CD14-positive monocyte (primary cell): ENCODE measurements at regions not wholly inside any gene's neighbourhood (a gene's known extent, or its start where the extent isn't known, plus 50 kb on each side); places are given as distances from the start of the nearest gene placed in this dataset.

Experiments used
- DNase-seq, 3 donors: peaks; one replicate each; pipeline ENCODE4 v3.0.0-alpha.2; 2011 to 2022
- H2AFZ ChIP-seq: 2 replicates; pipeline ENCODE4 v1.6.0; 2012; ENCODE audit warnings: mild to moderate bottlenecking, low read depth, low read length, inconsistent platforms; ENCODE audit not compliant: insufficient read depth, poor library complexity, severe bottlenecking
- H3K27ac ChIP-seq, 2 donors: 1 replicate in 1 of 2; 2 replicates in 1 of 2; pipeline ENCODE4 v1.5.1; 2012 to 2013; ENCODE audit warnings: low read length in 2 of 2, control low read depth in 1 of 2, inconsistent platforms in 1 of 2, low read depth in 1 of 2, mild to moderate bottlenecking in 1 of 2
- H3K27me3 ChIP-seq, 2 donors: one replicate each; pipeline versions ENCODE4 v1.6.0 to v1.6.1; 2011 to 2013; ENCODE audit warnings: low read length in 2 of 2; ENCODE audit not compliant: control insufficient read depth in 2 of 2, insufficient read depth in 2 of 2
- H3K36me3 ChIP-seq, 2 donors: replicated peaks in 1 of 2; 1 replicate in 1 of 2; 2 replicates in 1 of 2; pipeline versions ENCODE4 v1.5.1 to v1.6.1; 2012 to 2013; ENCODE audit warnings: low read length in 2 of 2, control low read depth in 1 of 2, inconsistent platforms in 1 of 2, mild to moderate bottlenecking in 1 of 2; ENCODE audit not compliant: insufficient read depth in 2 of 2, control insufficient read depth in 1 of 2
- H3K4me1 ChIP-seq, 2 donors: 1 replicate in 1 of 2; 2 replicates in 1 of 2; pipeline versions ENCODE4 v1.5.1 to v1.6.1; 2012 to 2013; ENCODE audit warnings: low read length in 2 of 2, control low read depth in 1 of 2, inconsistent platforms in 1 of 2, mild to moderate bottlenecking in 1 of 2, moderate library complexity in 1 of 2; ENCODE audit not compliant: insufficient read depth in 2 of 2, control insufficient read depth in 1 of 2
- H3K4me2 ChIP-seq: replicated peaks from 2 replicates; pipeline ENCODE3; 2012; ENCODE audit warnings: low read length, moderate library complexity, mild to moderate bottlenecking; ENCODE audit not compliant: poor library complexity, severe bottlenecking; ENCODE audit errors: extremely low read depth
- H3K4me3 ChIP-seq, 3 experiments: fragments of 200-600 bp in 1 of 3; sonication (generic) in 1 of 3; replicated peaks in 1 of 3; 1 replicate in 2 of 3; 2 replicates in 1 of 3; pipeline ENCODE4 v1.5.1; 2011 to 2013; ENCODE audit warnings: low read length in 3 of 3, mild to moderate bottlenecking in 3 of 3, control low read depth in 2 of 3, low read depth in 2 of 3, inconsistent platforms in 1 of 3, moderate library complexity in 1 of 3
- H3K79me2 ChIP-seq: 2 replicates; pipeline ENCODE4 v1.6.0; 2012; ENCODE audit warnings: mild to moderate bottlenecking, control low read depth, inconsistent platforms, low read length, moderate library complexity; ENCODE audit not compliant: insufficient read depth
- H3K9ac ChIP-seq: 2 replicates; pipeline ENCODE4 v1.6.0; 2017; ENCODE audit warnings: low read length, mild to moderate bottlenecking; ENCODE audit not compliant: insufficient read depth, poor library complexity, severe bottlenecking
- H3K9me3 ChIP-seq, 2 donors: replicated peaks in 1 of 2; 1 replicate in 1 of 2; 2 replicates in 1 of 2; pipeline versions ENCODE4 v1.5.1 to v1.6.1; 2012 to 2013; ENCODE audit warnings: low read length in 2 of 2, control low read depth in 1 of 2; ENCODE audit not compliant: control insufficient read depth in 1 of 2, insufficient read depth in 1 of 2
- H4K20me1 ChIP-seq: 2 replicates; pipeline ENCODE4 v1.6.0; 2012; ENCODE audit warnings: mild to moderate bottlenecking, low read length, control low read depth, moderate library complexity; ENCODE audit not compliant: insufficient read depth
- H3K27ac Mint-ChIP-seq, 7 donors: one replicate each; pipeline ENCODE4 v1.8.0; 2020; ENCODE audit warnings: mild to moderate bottlenecking in 7 of 7, mixed read lengths in 7 of 7, moderate library complexity in 6 of 7, inconsistent platforms in 2 of 7
- H3K27me3 Mint-ChIP-seq, 3 donors: one replicate each; pipeline ENCODE4 v1.8.0; 2021 to 2022; ENCODE audit warnings: low read depth in 3 of 3, mild to moderate bottlenecking in 3 of 3, mixed read lengths in 3 of 3, moderate library complexity in 3 of 3, inconsistent platforms in 1 of 3
- H3K36me3 Mint-ChIP-seq, 2 donors: one replicate each; pipeline ENCODE4 v1.8.0; 2020; ENCODE audit warnings: mixed read lengths in 2 of 2, inconsistent platforms in 1 of 2, mild to moderate bottlenecking in 1 of 2
- H3K4me1 Mint-ChIP-seq: one replicate; pipeline ENCODE4 v1.8.0; 2020; ENCODE audit warnings: mild to moderate bottlenecking, mixed read lengths
- H3K4me3 Mint-ChIP-seq, 2 donors: one replicate each; pipeline ENCODE4 v1.8.0; 2020; ENCODE audit warnings: mild to moderate bottlenecking in 2 of 2, mixed read lengths in 2 of 2, moderate library complexity in 1 of 2
- H3K9me3 Mint-ChIP-seq, 7 donors: one replicate each; pipeline ENCODE4 v1.8.0; 2020 to 2022; ENCODE audit warnings: mixed read lengths in 7 of 7, mild to moderate bottlenecking in 6 of 7, moderate library complexity in 6 of 7, inconsistent platforms in 2 of 7
- CTCF ChIP-seq: fragments of 200-600 bp; IDR thresholded peaks from one replicate; pipeline ENCODE4 v1.8.0; 2022; ENCODE audit warnings: antibody characterized with exemption, mild to moderate bottlenecking
- WGBS: methylation state at CpG from one replicate; pipeline ENCODE4 v1.1.5; 2013; ENCODE audit warnings: missing lambda C conversion rate; ENCODE audit not compliant: insufficient coverage; 5-methylcytosine and 5-hydroxymethylcytosine counted together
- intact Hi-C, 2 donors: fragments of 100-400 bp; cut with micrococcal nuclease; formaldehyde crosslinking; loops; one replicate each; pipeline versions ENCODE4 v1.15.0 to v1.15.1; 2023

- Mint-ChIP-seq H3K4me1 (no peaks in the 10 kb centered on the region), H3K36me3 (no peaks in the 10 kb centered on the region), H3K27ac (no peak overlapping the region), H3K9me3 (peaks cover 0 to 5% (median 1%) of the 10 kb centered on the region in 7 donors), H3K4me3 (no peak overlapping the region), H3K27me3 (no peaks in the 10 kb centered on the region)
- Histone ChIP-seq H3K4me1 (no peaks in the 10 kb centered on the region), H3K9me3 (no peaks in the 10 kb centered on the region), H3K27me3 (no peaks in the 10 kb centered on the region), H3K4me3 (no peak overlapping the region), H3K27ac (no peak overlapping the region), H2AFZ (no peak overlapping the region), H3K79me2 (no peaks in the 10 kb centered on the region), H3K4me2 (no peak overlapping the region), H4K20me1 (no peaks in the 10 kb centered on the region), H3K9ac (no peak overlapping the region), H3K36me3 (no peaks in the 10 kb centered on the region)
- no CpG with 5 or more reads among the region's 6 CpGs for WGBS
- TF ChIP-seq CTCF, result no peak
- intact Hi-C loops, result no loop called here
- no peak for DNase-seq
These were observed 843.2 kb upstream of the FANCL start for GRCh38 chr2:59084326-59084725.

- no peaks in the 10 kb centered on the region for H3K36me3 Mint-ChIP-seq
- Histone ChIP-seq H3K4me1 (no peaks in the 10 kb centered on the region), H4K20me1 (no peaks in the 10 kb centered on the region), H3K27me3 (no peaks in the 10 kb centered on the region), H3K36me3 (no peaks in the 10 kb centered on the region), H3K9me3 (no peaks in the 10 kb centered on the region), H3K27ac (no peak overlapping the region), H3K9ac (no peak overlapping the region), H3K4me2 (no peak overlapping the region), H3K4me3 (no peak overlapping the region), H2AFZ (no peak overlapping the region), H3K79me2 (no peaks in the 10 kb centered on the region)
- DNase-seq, result no peak
- intact Hi-C loops, result no loop called here
- no peak overlapping the region for H3K4me3 Mint-ChIP-seq
- H3K9me3 Mint-ChIP-seq, result peaks cover 0 to 3% (median under 1%) of the 10 kb centered on the region in 7 donors
- no CpG with 5 or more reads among the region's 5 CpGs for WGBS
- no peak for TF ChIP-seq CTCF
- H3K4me1 Mint-ChIP-seq, result no peaks in the 10 kb centered on the region
- H3K27me3 Mint-ChIP-seq, result no peaks in the 10 kb centered on the region
- no peak overlapping the region for H3K27ac Mint-ChIP-seq
These were observed 842.1 kb upstream of the FANCL start for GRCh38 chr2:59083075-59083828.
